BLaER1 treated with 17β-estradiol and CSF1 and Interleukin-3, amounts not matched to agents 10 nM and 100 nM (cell line): ENCODE measurements at regions not wholly inside any gene's neighbourhood (a gene's known extent, or its start where the extent isn't known, plus 50 kb on each side); places are given as distances from the start of the nearest gene placed in this dataset.
A peak's percentile ranks its signal among the peaks of the same experiment; 100 is the strongest.

Experiments
- H3K27ac ChIP-seq, 11 experiments: shearing (Covaris generic); formaldehyde crosslinking; 2 replicates each; pipeline ENCODE4 v1.8.1; 2022
- H3K27me3 ChIP-seq, 11 experiments: shearing (Covaris generic); formaldehyde crosslinking; 2 replicates each; pipeline ENCODE4 v1.8.1; 2022
- H3K36me3 ChIP-seq, 11 experiments: shearing (Covaris generic); formaldehyde crosslinking; 2 replicates each; pipeline ENCODE4 v1.8.1; 2022
- H3K4me1 ChIP-seq, 10 experiments: shearing (Covaris generic); formaldehyde crosslinking; 2 replicates each; pipeline ENCODE4 v1.8.1; 2022
- H3K4me2 ChIP-seq, 11 experiments: shearing (Covaris generic); formaldehyde crosslinking; 2 replicates each; pipeline ENCODE4 v1.8.1; 2022
- H3K4me3 ChIP-seq, 10 experiments: shearing (Covaris generic); formaldehyde crosslinking; 2 replicates each; pipeline ENCODE4 v1.8.1; 2022
- H3K9ac ChIP-seq, 11 experiments: shearing (Covaris generic); formaldehyde crosslinking; 2 replicates each; pipeline ENCODE4 v1.8.1; 2022
- H3K9me3 ChIP-seq, 11 experiments: shearing (Covaris generic); formaldehyde crosslinking; replicated peaks in 1 of 11; 2 replicates each; pipeline ENCODE4 v1.8.1; 2022
- H4K20me1 ChIP-seq, 11 experiments: shearing (Covaris generic); formaldehyde crosslinking; 2 replicates each; pipeline ENCODE4 v1.8.1; 2022
- Cebpa-rat ChIP-seq, 11 experiments: shearing (Covaris generic); IDR thresholded peaks; 2 replicates each; pipeline ENCODE4 v1.8.1; 2022

DNA sequence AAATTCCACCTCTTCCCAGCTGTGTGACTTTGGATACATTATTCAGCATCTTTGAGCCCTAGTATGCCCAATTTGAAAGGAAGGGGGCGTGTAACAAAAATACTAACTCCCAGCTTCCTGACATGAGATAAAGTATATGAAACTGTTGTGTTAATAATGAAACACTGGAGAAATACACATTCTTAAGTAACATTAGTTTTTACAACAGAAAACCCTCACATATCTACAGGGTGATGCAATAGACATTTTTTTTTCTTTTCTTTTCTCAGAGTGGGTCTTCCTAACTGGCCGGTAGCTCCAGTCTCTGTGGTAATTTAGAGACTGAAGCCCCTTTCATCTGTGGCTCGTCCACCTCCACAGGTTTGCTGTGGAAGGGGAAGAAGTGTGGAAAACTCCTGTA lies 79.5 kb downstream of the CD83 start:
- H3K9me3 ChIP-seq = peaks cover 8 to 17% (median 13%) of the 10 kb centered on the region in 11 experiments; a peak in 15 of 22 replicates
- H3K4me2 ChIP-seq = no peak overlapping the region
- H3K36me3 ChIP-seq = 0 out of 22 replicates have a peak, but pooled peaks cover 0 to 4% (median 0%) of the 10 kb centered on the region in 11 experiments
- H3K9ac ChIP-seq = no peak overlapping the region
- H3K4me1 ChIP-seq = no peaks in the 10 kb centered on the region
- H3K4me3 ChIP-seq = no peak overlapping the region
- H3K27me3 ChIP-seq = no peaks in the 10 kb centered on the region
- TF ChIP-seq Cebpa-rat (IDR thresholded peaks at IDR 0.05) = peak in 1 of 11 experiments; percentile 43; a peak in 1 of 22 replicates
- H4K20me1 ChIP-seq = no peaks in the 10 kb centered on the region
- H3K27ac ChIP-seq = no peak overlapping the region

DNA sequence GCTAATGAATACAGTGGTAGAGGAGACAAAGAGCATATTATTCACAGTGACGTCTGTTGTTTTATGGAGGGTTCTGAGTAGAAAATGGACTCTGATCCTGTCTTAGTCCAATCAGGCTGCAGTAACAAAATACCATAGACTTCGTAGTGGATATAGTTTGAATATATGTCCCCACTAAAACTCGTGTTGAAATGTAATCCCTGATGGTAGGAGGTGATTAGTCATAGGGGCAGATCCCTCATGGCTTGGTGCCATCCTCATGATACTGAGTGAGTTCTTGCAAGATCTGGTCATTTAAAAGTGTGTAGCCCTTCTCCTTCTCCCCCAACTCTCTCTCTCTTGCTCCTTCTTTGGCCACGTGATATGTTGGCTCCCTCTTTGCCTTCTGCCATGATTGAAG lies 82.5 kb downstream of the CD83 start:
- H3K9ac ChIP-seq = no peak overlapping the region
- H3K9me3 ChIP-seq = peaks cover 8 to 17% (median 13%) of the 10 kb centered on the region in 11 experiments; a peak in 15 of 22 replicates
- H3K4me1 ChIP-seq = no peaks in the 10 kb centered on the region
- no peak overlapping the region for H3K4me3 ChIP-seq
- H3K27ac ChIP-seq = no peak overlapping the region
- H3K36me3 ChIP-seq = 0 out of 22 replicates have a peak, but pooled peaks cover 0 to 4% (median 0%) of the 10 kb centered on the region in 11 experiments
- no peak for TF ChIP-seq Cebpa-rat (IDR thresholded peaks at IDR 0.05)
- no peaks in the 10 kb centered on the region for H3K27me3 ChIP-seq
- no peak overlapping the region for H3K4me2 ChIP-seq
- no peaks in the 10 kb centered on the region for H4K20me1 ChIP-seq

DNA sequence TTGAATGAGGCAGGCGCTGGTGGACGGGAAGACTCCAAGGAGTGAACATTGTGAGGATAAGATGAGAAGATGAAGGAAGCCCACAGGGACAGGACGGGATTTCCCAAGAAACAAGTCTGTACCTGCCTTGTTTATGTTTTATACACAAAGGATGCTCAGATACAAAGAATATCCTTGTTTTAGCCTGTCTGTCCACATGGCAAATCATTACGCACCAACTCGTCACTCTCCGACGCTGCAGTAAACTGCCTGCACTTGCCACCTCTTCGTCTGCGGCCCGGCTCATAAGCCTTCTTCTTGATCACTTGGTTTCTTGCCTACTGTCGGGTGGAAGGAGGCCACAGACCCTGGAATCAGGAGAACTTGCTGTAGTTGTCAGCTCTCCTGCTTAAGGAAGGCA lies 85.4 kb downstream of the CD83 start:
- no peaks in the 10 kb centered on the region for H4K20me1 ChIP-seq
- H3K36me3 ChIP-seq = 0 out of 22 replicates have a peak, but pooled peaks cover 0 to 4% (median 0%) of the 10 kb centered on the region in 11 experiments
- H3K4me3 ChIP-seq = no peak overlapping the region
- no peak overlapping the region for H3K4me2 ChIP-seq
- H3K4me1 ChIP-seq = no peaks in the 10 kb centered on the region
- H3K9ac ChIP-seq = no peak overlapping the region
- no peak overlapping the region for H3K27ac ChIP-seq
- TF ChIP-seq Cebpa-rat (IDR thresholded peaks at IDR 0.05) = no peak
- H3K27me3 ChIP-seq = no peaks in the 10 kb centered on the region
- peaks cover 8 to 17% (median 13%) of the 10 kb centered on the region in 11 experiments; a peak in 15 of 22 replicates for H3K9me3 ChIP-seq

DNA sequence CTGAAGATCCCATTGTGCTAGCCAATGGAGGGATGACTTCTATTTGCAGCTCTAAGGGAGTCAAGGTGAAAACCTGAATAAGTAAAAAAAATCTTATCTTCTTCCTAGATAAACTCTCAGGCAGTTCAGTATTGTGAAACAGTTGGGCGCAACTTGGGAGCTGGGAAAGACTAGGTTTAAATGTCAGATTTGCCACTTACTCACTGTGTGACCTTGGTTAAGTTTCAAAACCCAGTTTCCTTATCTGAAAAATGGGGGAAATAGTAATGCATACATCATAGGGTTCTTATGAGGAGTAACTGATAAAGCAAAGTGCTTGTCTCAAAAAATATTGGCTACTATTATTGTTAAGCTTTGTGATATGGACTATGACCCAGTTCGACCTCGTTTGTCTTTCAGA lies 88.8 kb downstream of the CD83 start:
- no peak overlapping the region for H3K27ac ChIP-seq
- H3K4me1 ChIP-seq = peaks cover 12 to 19% (median 17%) of the 10 kb centered on the region in 10 experiments
- H4K20me1 ChIP-seq = no peaks in the 10 kb centered on the region
- H3K36me3 ChIP-seq = no peaks in the 10 kb centered on the region
- no peaks in the 10 kb centered on the region for H3K9me3 ChIP-seq
- TF ChIP-seq Cebpa-rat (IDR thresholded peaks at IDR 0.05) = no peak
- H3K27me3 ChIP-seq = no peaks in the 10 kb centered on the region
- no peak overlapping the region for H3K4me3 ChIP-seq
- no peak overlapping the region for H3K4me2 ChIP-seq
- H3K9ac ChIP-seq = no peak overlapping the region

DNA sequence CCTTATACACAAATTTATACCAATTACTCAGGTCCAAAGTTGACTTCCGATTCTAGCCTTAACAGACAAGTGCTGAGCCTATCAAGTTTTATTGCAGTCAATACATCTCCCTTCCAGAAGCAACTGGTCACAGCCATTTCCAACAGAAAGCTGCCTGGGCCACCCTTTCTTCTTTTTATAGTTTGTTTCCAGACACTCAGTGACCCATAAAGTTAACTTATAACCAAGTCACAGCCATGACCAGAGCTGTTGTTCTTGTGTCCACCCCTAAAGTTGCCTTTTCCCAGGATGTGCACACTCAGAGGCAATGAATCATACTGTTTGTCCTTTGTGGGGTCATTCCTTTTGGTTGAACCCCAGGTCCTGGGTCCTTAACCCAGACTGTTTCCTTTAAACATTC lies 89.9 kb downstream of the CD83 start:
- no peak for TF ChIP-seq Cebpa-rat (IDR thresholded peaks at IDR 0.05)
- H4K20me1 ChIP-seq = no peaks in the 10 kb centered on the region
- peaks cover 21 to 30% (median 27%) of the 10 kb centered on the region in 10 experiments for H3K4me1 ChIP-seq
- no peak overlapping the region for H3K27ac ChIP-seq
- H3K36me3 ChIP-seq = no peaks in the 10 kb centered on the region
- 0 out of 22 replicates have a peak, but pooled peaks cover 0 to 1% (median 0%) of the 10 kb centered on the region in 11 experiments for H3K27me3 ChIP-seq
- no peak overlapping the region for H3K4me3 ChIP-seq
- H3K4me2 ChIP-seq = no peak overlapping the region
- no peak overlapping the region for H3K9ac ChIP-seq
- no peaks in the 10 kb centered on the region for H3K9me3 ChIP-seq

DNA sequence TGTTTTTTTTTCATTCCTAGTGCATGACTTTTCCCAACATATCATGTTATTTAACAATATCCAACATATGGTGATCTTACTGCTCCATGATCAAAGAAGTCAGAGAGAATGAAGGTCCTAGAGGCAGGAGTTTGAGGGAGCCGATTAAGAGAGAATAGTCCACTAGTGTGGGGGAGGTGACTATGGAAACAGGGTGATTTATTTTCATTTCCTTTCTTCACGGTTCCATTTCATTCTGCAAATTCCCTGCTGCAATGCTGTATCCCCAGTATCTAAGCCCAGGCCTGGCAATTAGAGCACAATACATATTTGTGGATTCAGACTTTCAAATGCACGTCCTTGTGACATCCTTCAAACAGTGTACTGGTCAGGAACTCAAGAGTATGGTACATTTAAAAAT lies 91.4 kb downstream of the CD83 start:
- Histone ChIP-seq H3K27ac (no peak overlapping the region), H3K27me3 (0 out of 22 replicates have a peak, but pooled peaks cover 0 to 6% (median 0%) of the 10 kb centered on the region in 11 experiments), H3K4me1 (peaks cover 21 to 41% (median 37%) of the 10 kb centered on the region in 10 experiments), H4K20me1 (no peaks in the 10 kb centered on the region), H3K36me3 (no peaks in the 10 kb centered on the region), H3K9me3 (no peaks in the 10 kb centered on the region), H3K4me2 (peak overlapping the region in 8 of 11 experiments; percentile 88 to 96 (median 89); a peak in 6 of 22 replicates), H3K9ac (no peak overlapping the region), H3K4me3 (no peak overlapping the region)
- no peak for TF ChIP-seq Cebpa-rat (IDR thresholded peaks at IDR 0.05)

DNA sequence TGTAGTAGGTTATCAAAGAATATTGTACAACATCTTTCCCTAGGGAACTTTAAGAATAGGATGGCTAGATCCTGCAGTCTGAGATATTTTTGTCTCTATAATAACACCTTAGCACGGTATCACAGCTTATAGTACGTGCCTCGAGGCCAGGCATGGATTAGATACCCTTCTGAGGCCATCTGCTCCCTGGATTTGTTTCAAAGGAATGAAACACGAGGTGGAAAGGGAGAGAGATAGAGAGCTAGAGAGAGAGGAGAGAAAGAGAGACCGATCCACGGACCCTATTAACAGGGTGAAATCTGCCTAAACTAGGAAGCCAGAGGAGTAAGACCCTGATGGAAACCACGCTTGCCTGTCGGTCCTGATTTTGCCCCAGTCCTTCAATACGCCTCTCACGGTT lies 92.5 kb downstream of the CD83 start:
- Histone ChIP-seq H3K4me3 (peak overlapping the region in 9 of 10 experiments; percentile 59 to 81 (median 70); a peak in 14 of 20 replicates), H3K9ac (peak overlapping the region in 8 of 11 experiments; percentile 77 to 85 (median 81); a peak in 13 of 22 replicates), H3K27me3 (0 out of 22 replicates have a peak, but pooled peaks cover 0 to 6% (median 0%) of the 10 kb centered on the region in 11 experiments), H3K4me1 (peaks cover 21 to 47% (median 37%) of the 10 kb centered on the region in 10 experiments), H4K20me1 (no peaks in the 10 kb centered on the region), H3K27ac (peak overlapping the region in 9 of 11 experiments; percentile 63 to 84 (median 80); a peak in 11 of 22 replicates), H3K4me2 (peak overlapping the region; percentile 85 to 97 (median 89)), H3K36me3 (no peaks in the 10 kb centered on the region), H3K9me3 (no peaks in the 10 kb centered on the region)
- no peak for TF ChIP-seq Cebpa-rat (IDR thresholded peaks at IDR 0.05)

DNA sequence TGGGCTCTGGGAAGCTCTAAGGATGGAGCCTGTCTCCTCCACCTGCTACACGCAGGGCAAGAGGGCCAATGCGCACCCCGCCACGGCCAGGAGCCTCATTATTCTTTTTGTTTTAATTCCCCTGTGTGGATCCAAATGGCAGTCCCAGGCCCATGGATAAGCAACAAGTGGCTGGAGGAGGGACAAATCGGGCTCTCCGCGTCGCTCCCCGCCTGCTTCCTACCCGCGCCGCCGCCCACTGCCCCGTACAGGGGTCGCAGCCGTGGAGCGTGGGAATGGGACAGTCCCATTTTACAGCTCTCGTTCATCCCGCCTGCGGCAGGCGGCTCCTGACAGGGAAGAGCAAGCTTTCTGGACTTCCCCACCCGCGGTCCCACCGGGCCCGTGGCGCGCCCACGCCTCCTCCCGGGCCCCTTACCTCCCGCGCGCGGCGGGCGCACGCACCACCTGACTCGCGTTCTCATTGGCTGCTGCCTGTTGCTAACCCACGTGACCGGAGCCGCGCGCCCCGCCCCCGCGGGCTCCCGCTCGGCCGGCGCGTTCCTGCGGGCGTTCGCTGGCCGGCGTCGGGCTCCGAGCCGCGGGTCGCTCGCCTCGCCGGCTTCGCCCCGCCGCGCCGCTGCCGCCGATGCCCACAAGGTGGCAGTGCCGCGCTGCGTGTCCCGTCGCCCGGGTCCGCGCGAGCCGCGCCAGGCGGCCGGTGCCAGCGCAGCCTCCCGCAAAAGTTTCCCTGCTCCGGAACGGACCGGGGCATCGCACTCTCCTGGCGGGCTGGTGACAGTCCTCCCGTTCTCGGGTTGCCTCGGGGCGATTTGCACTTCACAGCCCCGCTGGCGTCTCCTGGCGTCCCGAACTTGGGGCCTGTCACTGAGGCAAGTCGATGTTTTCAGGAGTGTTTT lies 93.3 kb downstream of the CD83 start:
- H3K4me2 ChIP-seq = peak overlapping the region; percentile 88 to 97 (median 91)
- H3K36me3 ChIP-seq = no peaks in the 10 kb centered on the region
- peaks cover 21 to 48% (median 37%) of the 10 kb centered on the region in 10 experiments for H3K4me1 ChIP-seq
- peak overlapping the region; percentile 65 to 85 (median 81) for H3K9ac ChIP-seq
- H3K27me3 ChIP-seq = 0 out of 22 replicates have a peak, but pooled peaks cover 0 to 6% (median 0%) of the 10 kb centered on the region in 11 experiments
- H3K27ac ChIP-seq = peak overlapping the region; percentile 66 to 84 (median 80); a peak in 21 of 22 replicates
- TF ChIP-seq Cebpa-rat (IDR thresholded peaks at IDR 0.05) = no peak
- H3K9me3 ChIP-seq = peaks cover 0 to 4% (median 0%) of the 10 kb centered on the region in 11 experiments; a peak in 2 of 22 replicates
- no peaks in the 10 kb centered on the region for H4K20me1 ChIP-seq
- peak overlapping the region; percentile 59 to 81 (median 70) for H3K4me3 ChIP-seq

DNA sequence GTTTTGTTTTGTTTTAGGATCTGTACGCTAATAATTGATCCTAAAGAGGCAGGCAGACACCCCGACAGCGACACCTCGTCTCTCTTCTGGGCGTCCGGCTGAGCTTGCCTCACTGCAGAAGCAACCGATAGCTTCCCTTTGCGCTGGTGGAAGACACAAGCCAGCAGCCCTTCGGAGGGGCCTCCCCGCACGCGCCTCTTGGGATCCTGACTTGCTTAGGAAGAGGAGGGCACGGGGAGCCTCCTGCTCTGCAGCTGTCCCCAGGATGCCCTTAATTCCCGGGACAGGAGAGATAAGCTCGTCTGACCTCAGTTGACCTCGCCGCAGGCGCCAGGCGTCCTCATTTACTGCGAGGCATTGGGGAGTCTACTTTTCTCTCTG lies 94.0 kb downstream of the CD83 start:
- peaks cover 21 to 48% (median 37%) of the 10 kb centered on the region in 10 experiments for H3K4me1 ChIP-seq
- 0 out of 22 replicates have a peak, but pooled peaks cover 0 to 6% (median 0%) of the 10 kb centered on the region in 11 experiments for H3K27me3 ChIP-seq
- H4K20me1 ChIP-seq = no peaks in the 10 kb centered on the region
- H3K4me3 ChIP-seq = peak overlapping the region; percentile 59 to 81 (median 70)
- peak overlapping the region; percentile 88 to 97 (median 91) for H3K4me2 ChIP-seq
- H3K9ac ChIP-seq = peak overlapping the region; percentile 65 to 85 (median 81)
- peak overlapping the region; percentile 66 to 84 (median 80); a peak in 21 of 22 replicates for H3K27ac ChIP-seq
- H3K9me3 ChIP-seq = peaks cover 0 to 4% (median 0%) of the 10 kb centered on the region in 11 experiments; a peak in 2 of 22 replicates
- H3K36me3 ChIP-seq = no peaks in the 10 kb centered on the region
- no peak for TF ChIP-seq Cebpa-rat (IDR thresholded peaks at IDR 0.05)
